H9 (cell line): ENCODE measurements at regions not wholly inside any gene's neighbourhood (a gene's known extent, or its start where the extent isn't known, plus 50 kb on each side); places are given as distances from the start of the nearest gene placed in this dataset.
"Not testable (repeated sequence)": the region's sequence is repeated elsewhere in the genome, so short reads cannot be mapped to it uniquely, and the experiment has no call there.

Experiments used
- DNase-seq: peaks from one replicate; pipeline ENCODE4 v3.0.0-alpha.2; 2017
- H2AFZ ChIP-seq: one replicate; pipeline ENCODE4 v1.6.1; 2013; ENCODE audit warnings: mild to moderate bottlenecking, low read length, control low read depth, moderate library complexity
- H2AK5ac ChIP-seq: 2 replicates; pipeline ENCODE4 v1.6.1; 2013; ENCODE audit warnings: low read length, control low read depth, mixed read lengths; ENCODE audit not compliant: insufficient read length
- H2BK120ac ChIP-seq: one replicate; pipeline ENCODE4 v1.6.1; 2013; ENCODE audit warnings: low read depth, mild to moderate bottlenecking, low read length, control low read depth, inconsistent platforms; ENCODE audit not compliant: poor library complexity, severe bottlenecking
- H2BK12ac ChIP-seq: 2 replicates; pipeline ENCODE4 v1.6.1; 2013; ENCODE audit warnings: low read length, control low read depth, mixed read lengths, low read depth; ENCODE audit not compliant: insufficient read length
- H2BK15ac ChIP-seq: 2 replicates; pipeline ENCODE4 v1.6.1; 2013; ENCODE audit warnings: low read depth, low read length, control low read depth
- H2BK20ac ChIP-seq: one replicate; pipeline ENCODE4 v1.6.1; 2013; ENCODE audit warnings: low read depth, mild to moderate bottlenecking, low read length, control low read depth, inconsistent platforms; ENCODE audit not compliant: poor library complexity, severe bottlenecking
- H2BK5ac ChIP-seq: 2 replicates; pipeline ENCODE4 v1.6.1; 2013; ENCODE audit warnings: low read length, control low read depth, mixed read lengths; ENCODE audit not compliant: insufficient read length
- H3K14ac ChIP-seq: 2 replicates; pipeline ENCODE4 v1.6.1; 2013; ENCODE audit warnings: low read length, control low read depth; ENCODE audit not compliant: insufficient read depth
- H3K18ac ChIP-seq: 2 replicates; pipeline ENCODE4 v1.6.1; 2013; ENCODE audit warnings: low read depth, mild to moderate bottlenecking, mixed read lengths, low read length, control low read depth; ENCODE audit not compliant: insufficient read length
- H3K23ac ChIP-seq: 2 replicates; pipeline ENCODE4 v1.6.1; 2013; ENCODE audit warnings: low read length, control low read depth, mixed read lengths, low read depth; ENCODE audit not compliant: insufficient read length
- H3K23me2 ChIP-seq: 2 replicates; pipeline ENCODE4 v1.6.1; 2013; ENCODE audit warnings: low read depth, mild to moderate bottlenecking, mixed read lengths, low read length, control low read depth; ENCODE audit not compliant: insufficient read length, poor library complexity, severe bottlenecking
- H3K27ac ChIP-seq: 2 replicates; pipeline ENCODE4 v1.5.1; 2013; ENCODE audit warnings: low read length, control low read depth, mixed read lengths, low read depth; ENCODE audit not compliant: insufficient read length
- H3K27me3 ChIP-seq: 2 replicates; pipeline ENCODE4 v1.6.1; 2013; ENCODE audit warnings: low read length, control low read depth, inconsistent platforms; ENCODE audit not compliant: insufficient read depth
- H3K4ac ChIP-seq: 2 replicates; pipeline ENCODE4 v1.6.1; 2013; ENCODE audit warnings: low read depth, mild to moderate bottlenecking, control low read depth, inconsistent platforms, low read length, moderate library complexity
- H3K4me1 ChIP-seq: 2 replicates; pipeline ENCODE4 v1.6.1; 2013; ENCODE audit warnings: low read length, control low read depth, inconsistent platforms; ENCODE audit not compliant: insufficient read depth
- H3K4me2 ChIP-seq: 2 replicates; pipeline ENCODE4 v1.6.1; 2013; ENCODE audit warnings: low read length, control low read depth, mixed read lengths; ENCODE audit not compliant: insufficient read length, insufficient read depth
- H3K56ac ChIP-seq: 2 replicates; pipeline ENCODE4 v1.6.1; 2013; ENCODE audit warnings: low read depth, mild to moderate bottlenecking, mixed read lengths, low read length, control low read depth; ENCODE audit not compliant: insufficient read length
- H3K79me1 ChIP-seq: 2 replicates; pipeline ENCODE4 v1.6.1; 2013; ENCODE audit warnings: low read depth, mild to moderate bottlenecking, moderate library complexity, low read length, control low read depth, inconsistent platforms; ENCODE audit not compliant: insufficient read depth, poor library complexity, severe bottlenecking
- H3K79me2 ChIP-seq: 2 replicates; pipeline ENCODE4 v1.6.1; 2013; ENCODE audit warnings: low read length, control low read depth, inconsistent platforms; ENCODE audit not compliant: insufficient read depth
- H3K9ac ChIP-seq: 2 replicates; pipeline ENCODE4 v1.6.1; 2013; ENCODE audit warnings: low read length, control low read depth, mixed read lengths; ENCODE audit not compliant: insufficient read length; ENCODE audit errors: extremely low read depth
- H3K9me3 ChIP-seq: one replicate; pipeline ENCODE4 v1.6.1; 2013; ENCODE audit warnings: low read depth, low read length, inconsistent platforms; ENCODE audit not compliant: control insufficient read depth
- H3T11ph ChIP-seq: one replicate; pipeline ENCODE4 v1.6.1; 2013; ENCODE audit warnings: mild to moderate bottlenecking, low read length, control low read depth, inconsistent platforms
- H4K20me1 ChIP-seq: one replicate; pipeline ENCODE4 v1.6.1; 2013; ENCODE audit not compliant: control insufficient read depth, insufficient read length, insufficient read depth
- H4K5ac ChIP-seq: 2 replicates; pipeline ENCODE4 v1.6.1; 2013; ENCODE audit warnings: low read depth, mild to moderate bottlenecking, mixed read lengths, low read length, control low read depth; ENCODE audit not compliant: insufficient read length
- H4K8ac ChIP-seq: replicated peaks from 2 replicates; pipeline ENCODE4 v1.6.1; 2013; ENCODE audit warnings: low read length, control low read depth, mixed read lengths, low read depth; ENCODE audit not compliant: insufficient read length
- H4K91ac ChIP-seq: 2 replicates; pipeline ENCODE4 v1.6.1; 2013; ENCODE audit warnings: low read depth, mild to moderate bottlenecking, moderate library complexity, mixed read lengths, low read length, control low read depth; ENCODE audit not compliant: insufficient read length
- H3K27ac Mint-ChIP-seq, 3 experiments: 2 replicates in 2 of 3; 3 replicates in 1 of 3; pipeline ENCODE4 v1.8.0; 2020 to 2021; ENCODE audit warnings: mixed read lengths in 3 of 3, mild to moderate bottlenecking in 1 of 3, moderate library complexity in 1 of 3
- H3K27me3 Mint-ChIP-seq: 2 replicates; pipeline ENCODE4 v1.8.0; 2021; ENCODE audit warnings: low read depth, mild to moderate bottlenecking, moderate library complexity, mixed read lengths
- H3K36me3 Mint-ChIP-seq, 3 experiments: 2 replicates in 2 of 3; 3 replicates in 1 of 3; pipeline ENCODE4 v1.8.0; 2020 to 2021; ENCODE audit warnings: low read depth in 3 of 3, mixed read lengths in 3 of 3; ENCODE audit not compliant: insufficient read depth in 1 of 3
- H3K4me1 Mint-ChIP-seq, 2 experiments: 2 replicates each; pipeline ENCODE4 v1.8.0; 2020; ENCODE audit warnings: mixed read lengths in 2 of 2
- H3K4me3 Mint-ChIP-seq, 2 experiments: 2 replicates in 1 of 2; 3 replicates in 1 of 2; pipeline ENCODE4 v1.8.0; 2020 to 2021; ENCODE audit warnings: mild to moderate bottlenecking in 2 of 2, mixed read lengths in 2 of 2, moderate library complexity in 1 of 2
- H3K9me3 Mint-ChIP-seq, 2 experiments: 2 replicates in 1 of 2; 3 replicates in 1 of 2; pipeline ENCODE4 v1.8.0; 2020; ENCODE audit warnings: mild to moderate bottlenecking in 2 of 2, mixed read lengths in 2 of 2, moderate library complexity in 1 of 2
- CTCF ChIP-seq: fragments of 200-600 bp; sonication (generic); conservative IDR thresholded peaks from 3 replicates; pipeline ENCODE4 v1.8.0; 2021; ENCODE audit warnings: antibody characterized with exemption, mild to moderate bottlenecking
- WGBS: extraction: QIAGEN DNeasy Blood & Tissue Kit; methylation state at CpG from one replicate; pipeline ENCODE4 v1.1.7; 2013; ENCODE audit warnings: missing lambda C conversion rate, low lambda C conversion rate, mixed read lengths; ENCODE audit not compliant: insufficient read length; ENCODE audit errors: extremely low coverage; 5-methylcytosine and 5-hydroxymethylcytosine counted together

GRCh38 chr6:82801083-82801482 is 264.6 kb downstream of the UBE3D start:
- no peak overlapping the region for H4K91ac ChIP-seq
- WGBS = no CpG with 5 or more reads among the region's 2 CpGs

GRCh38 chr6:82816243-82816642 is 249.4 kb downstream of the UBE3D start:
- not testable (repeated sequence) for H3K27me3 ChIP-seq, H2BK5ac ChIP-seq, H4K8ac ChIP-seq, H2BK120ac ChIP-seq, H3K4me3 Mint-ChIP-seq, H3K18ac ChIP-seq, H3K23me2 ChIP-seq, H3K4me1 Mint-ChIP-seq, H4K91ac ChIP-seq, H3K9me3 Mint-ChIP-seq, H3K4ac ChIP-seq, H3K36me3 Mint-ChIP-seq, DNase-seq, H3K79me1 ChIP-seq, H3K4me1 ChIP-seq, H4K20me1 ChIP-seq, H3K4me2 ChIP-seq, H2BK12ac ChIP-seq, H3K56ac ChIP-seq, H3K14ac ChIP-seq, H3K79me2 ChIP-seq, H2AFZ ChIP-seq, H3K27ac Mint-ChIP-seq, H3K9me3 ChIP-seq, H2BK20ac ChIP-seq, H2AK5ac ChIP-seq, H4K5ac ChIP-seq, H3T11ph ChIP-seq, H3K9ac ChIP-seq, H3K27ac ChIP-seq, H2BK15ac ChIP-seq, H3K23ac ChIP-seq, H3K27me3 Mint-ChIP-seq

More at GRCh38 chr6:82801083-82801482, 264.6 kb downstream of the UBE3D start:
- H2BK120ac ChIP-seq = no peak overlapping the region
- no peak overlapping the region for H4K8ac ChIP-seq
- H3K18ac ChIP-seq = no peak overlapping the region
- no peaks in the 10 kb centered on the region for H3K4me1 ChIP-seq
- no peak for TF ChIP-seq CTCF
- H4K20me1 ChIP-seq = no peaks in the 10 kb centered on the region
- H3T11ph ChIP-seq = no peak overlapping the region
- no peak overlapping the region for H4K5ac ChIP-seq
- no peak overlapping the region for H2BK20ac ChIP-seq
- Mint-ChIP-seq H3K9me3 (peaks cover 24% of the 10 kb centered on the region in 2 experiments), H3K36me3 (peaks cover 0 to 12% (median 1%) of the 10 kb centered on the region in 3 experiments; a peak in 4 of 7 replicates), H3K27ac (no peak overlapping the region), H3K4me3 (no peak overlapping the region), H3K4me1 (no peaks in the 10 kb centered on the region), H3K27me3 (peaks cover 2% of the 10 kb centered on the region)
- H3K27me3 ChIP-seq = no peaks in the 10 kb centered on the region
- no peaks in the 10 kb centered on the region for H3K9me3 ChIP-seq
- no peak overlapping the region for H2BK5ac ChIP-seq
- no peak for DNase-seq
- no peak overlapping the region for H3K27ac ChIP-seq
- H3K23me2 ChIP-seq = no peaks in the 10 kb centered on the region
- no peak overlapping the region for H3K23ac ChIP-seq
- H2BK12ac ChIP-seq = no peak overlapping the region
- H3K56ac ChIP-seq = no peak overlapping the region
- no peak overlapping the region for H2BK15ac ChIP-seq
- no peak overlapping the region for H3K4me2 ChIP-seq
- H2AFZ ChIP-seq = no peak overlapping the region
- H2AK5ac ChIP-seq = no peak overlapping the region
- H3K9ac ChIP-seq = no peak overlapping the region
- H3K14ac ChIP-seq = no peak overlapping the region
- H3K79me2 ChIP-seq = no peaks in the 10 kb centered on the region
- H3K79me1 ChIP-seq = no peaks in the 10 kb centered on the region
- no peak overlapping the region for H3K4ac ChIP-seq
